ENCODE measurements at regions not wholly inside any gene's neighbourhood (a gene's known extent, or its start where the extent isn't known, plus 50 kb on each side); places are given as distances from the start of the nearest gene placed in this dataset.

GRCh38 chr17:79215631-79216030 is 141.0 kb downstream of the ENGASE start:
- TF ChIP-seq CTCF (conservative IDR thresholded peaks at IDR 0.05; ENCODE audit: low read length): no peak
- TF ChIP-seq EZH2phosphoT487 (IDR thresholded peaks at IDR 0.05; ENCODE audit: borderline replicate concordance): no peak
